ENCODE measurements at regions not wholly inside any gene's neighbourhood (a gene's known extent, or its start where the extent isn't known, plus 50 kb on each side); places are given as distances from the start of the nearest gene placed in this dataset.

GRCh38 chr9:105928416-105928815 is 234.1 kb downstream of the TMEM38B start:
- DNase-seq = no peak

- no peak for DNase-seq
Observed at GRCh38 chr9:105930011-105930627, 235.8 kb downstream of the TMEM38B start.

- no peak for DNase-seq
Observed at GRCh38 chr9:105932276-105932675, 237.9 kb downstream of the TMEM38B start.

- no peak for DNase-seq
Observed at GRCh38 chr9:105950448-105950847, 256.1 kb downstream of the TMEM38B start.

GRCh38 chr9:105950894-105951293 is 256.6 kb downstream of the TMEM38B start:
- DNase-seq = no peak

- no peak for DNase-seq
Observed at GRCh38 chr9:105954517-105954916, 260.2 kb downstream of the TMEM38B start.

GRCh38 chr9:105957830-105958229 is 263.5 kb downstream of the TMEM38B start:
- peak; percentile 2 for DNase-seq

GRCh38 chr9:105958587-105958986 is 264.2 kb downstream of the TMEM38B start:
- no peak for DNase-seq

- no peak for DNase-seq
Observed at GRCh38 chr9:105959531-105959930, 265.2 kb downstream of the TMEM38B start.

GRCh38 chr9:105963343-105964099 is 269.2 kb downstream of the TMEM38B start:
- DNase-seq = no peak

GRCh38 chr9:105964156-105964555 is 269.8 kb downstream of the TMEM38B start:
- DNase-seq = no peak

- DNase-seq = no peak
Observed at GRCh38 chr9:105966834-105967233, 272.5 kb downstream of the TMEM38B start.

GRCh38 chr9:105967248-105967647 is 272.9 kb downstream of the TMEM38B start:
- no peak for DNase-seq

GRCh38 chr9:105967797-105968196 is 273.5 kb downstream of the TMEM38B start:
- DNase-seq = peak; percentile 5

- no peak for DNase-seq
Observed at GRCh38 chr9:105968811-105969466, 274.6 kb downstream of the TMEM38B start.

GRCh38 chr9:105969636-105970035 is 275.3 kb downstream of the TMEM38B start:
- DNase-seq = no peak

- DNase-seq = no peak
Observed at GRCh38 chr9:105971986-105972385, 277.6 kb downstream of the TMEM38B start.

- peak; percentile 50 for DNase-seq
Observed at GRCh38 chr9:105972466-105973204, 278.3 kb downstream of the TMEM38B start.

- no peak for DNase-seq
Observed at GRCh38 chr9:105973951-105974351, 279.6 kb downstream of the TMEM38B start.

- DNase-seq = no peak
Observed at GRCh38 chr9:105975886-105976645, 281.7 kb downstream of the TMEM38B start.

GRCh38 chr9:105978336-105978735 is 284.0 kb downstream of the TMEM38B start:
- no peak for DNase-seq

- DNase-seq = no peak
Observed at GRCh38 chr9:105978826-105979225, 284.5 kb downstream of the TMEM38B start.

- DNase-seq = no peak
Observed at GRCh38 chr9:105979290-105979689, 284.9 kb downstream of the TMEM38B start.

All from NCI-H748 treated with DMSO at 0.1 percent for 48 hours (cell line).